ENCODE measurements at regions not wholly inside any gene's neighbourhood (a gene's known extent, or its start where the extent isn't known, plus 50 kb on each side); places are given as distances from the start of the nearest gene placed in this dataset.

- WGBS, 5 donors = 27 to 45% (median 33%) methylated on average over 5 of the region's 5 CpGs
- H3K4me1 ChIP-seq = no peaks in the 10 kb centered on the region
- no peaks in the 10 kb centered on the region for H3K36me3 ChIP-seq
- no peak for TF ChIP-seq CTCF (IDR thresholded peaks at IDR 0.05 in 8 of 11, conservative IDR thresholded peaks at IDR 0.05 in 3 of 11)
- no peak for TF ChIP-seq POLR2AphosphoS5 (IDR thresholded peaks at IDR 0.05)
- no peak for TF ChIP-seq POLR2A (IDR thresholded peaks at IDR 0.05)
- DNase-seq = peak; percentile 27
- H3K27ac ChIP-seq = no peak overlapping the region
- no peaks in the 10 kb centered on the region for H3K9me3 ChIP-seq
- intact Hi-C loops (cut with DNase I; ENCODE audit: low total_unique reads) = no loop called here
- no peak overlapping the region for H3K4me3 ChIP-seq
- peaks cover 0 to 77% (median 0%) of the 10 kb centered on the region in 7 donors for H3K27me3 ChIP-seq (replicated peaks in 1 of 7)
Observed at GRCh38 chr11:45385844-45386243, 99.7 kb upstream of the SYT13 start.

- Histone ChIP-seq H3K27me3 (replicated peaks in 1 of 7) (peaks cover 0 to 77% (median 0%) of the 10 kb centered on the region in 7 donors), H3K27ac (no peak overlapping the region), H3K9me3 (no peaks in the 10 kb centered on the region), H3K36me3 (no peaks in the 10 kb centered on the region), H3K4me3 (no peak overlapping the region), H3K4me1 (no peaks in the 10 kb centered on the region)
- 79 to 91% (median 82%) methylated on average over 9 of the region's 9 CpGs for WGBS, 5 donors
- peak; percentile 53 for DNase-seq
- TF ChIP-seq CTCF (IDR thresholded peaks at IDR 0.05 in 8 of 11, conservative IDR thresholded peaks at IDR 0.05 in 3 of 11) = no peak
- no peak for TF ChIP-seq POLR2A (IDR thresholded peaks at IDR 0.05)
- no peak for TF ChIP-seq POLR2AphosphoS5 (IDR thresholded peaks at IDR 0.05)
- intact Hi-C loops (cut with DNase I; ENCODE audit: low total_unique reads) = no loop called here
Observed at GRCh38 chr11:45385423-45385822, 99.3 kb upstream of the SYT13 start.

- intact Hi-C loops (cut with DNase I; ENCODE audit: low total_unique reads) = no loop called here
- DNase-seq = peak; percentile 47
- 47 to 62% (median 61%) methylated on average over 10 to 12 of the region's 12 CpGs for WGBS, 5 donors
- Histone ChIP-seq H3K9me3 (no peaks in the 10 kb centered on the region), H3K27ac (no peak overlapping the region), H3K36me3 (no peaks in the 10 kb centered on the region), H3K27me3 (replicated peaks in 1 of 7) (peaks cover 0 to 83% (median 0%) of the 10 kb centered on the region in 7 donors), H3K4me3 (no peak overlapping the region), H3K4me1 (no peaks in the 10 kb centered on the region)
- no peak for TF ChIP-seq POLR2AphosphoS5 (IDR thresholded peaks at IDR 0.05)
- TF ChIP-seq CTCF (IDR thresholded peaks at IDR 0.05 in 8 of 11, conservative IDR thresholded peaks at IDR 0.05 in 3 of 11) = no peak
- TF ChIP-seq POLR2A (IDR thresholded peaks at IDR 0.05) = no peak
Observed at GRCh38 chr11:45384711-45385241, 98.6 kb upstream of the SYT13 start.

- Histone ChIP-seq H3K9me3 (no peaks in the 10 kb centered on the region), H3K36me3 (no peaks in the 10 kb centered on the region), H3K27ac (no peak overlapping the region), H3K27me3 (replicated peaks in 1 of 7) (peaks cover 0 to 85% (median 0%) of the 10 kb centered on the region in 7 donors), H3K4me1 (no peaks in the 10 kb centered on the region), H3K4me3 (no peak overlapping the region)
- intact Hi-C loops (cut with DNase I; ENCODE audit: low total_unique reads) = no loop called here
- TF ChIP-seq POLR2AphosphoS5 (IDR thresholded peaks at IDR 0.05) (no peak), CTCF (IDR thresholded peaks at IDR 0.05 in 8 of 11, conservative IDR thresholded peaks at IDR 0.05 in 3 of 11) (no peak), POLR2A (IDR thresholded peaks at IDR 0.05) (no peak)
- DNase-seq = no peak
- 66 to 97% (median 84%) methylated on average over 4 of the region's 4 CpGs for WGBS, 5 donors
Observed at GRCh38 chr11:45384016-45384415, 97.9 kb upstream of the SYT13 start.
